T follicular helper cell (primary cell): ENCODE measurements at regions not wholly inside any gene's neighbourhood (a gene's known extent, or its start where the extent isn't known, plus 50 kb on each side); places are given as distances from the start of the nearest gene placed in this dataset.
"Not testable (repeated sequence)": the region's sequence is repeated elsewhere in the genome, so short reads cannot be mapped to it uniquely, and the experiment has no call there.

ENCODE experiments used
- DNase-seq: peaks from one replicate; pipeline ENCODE4 v3.0.0-alpha.2; 2020; ENCODE audit warnings: low read depth

DNA sequence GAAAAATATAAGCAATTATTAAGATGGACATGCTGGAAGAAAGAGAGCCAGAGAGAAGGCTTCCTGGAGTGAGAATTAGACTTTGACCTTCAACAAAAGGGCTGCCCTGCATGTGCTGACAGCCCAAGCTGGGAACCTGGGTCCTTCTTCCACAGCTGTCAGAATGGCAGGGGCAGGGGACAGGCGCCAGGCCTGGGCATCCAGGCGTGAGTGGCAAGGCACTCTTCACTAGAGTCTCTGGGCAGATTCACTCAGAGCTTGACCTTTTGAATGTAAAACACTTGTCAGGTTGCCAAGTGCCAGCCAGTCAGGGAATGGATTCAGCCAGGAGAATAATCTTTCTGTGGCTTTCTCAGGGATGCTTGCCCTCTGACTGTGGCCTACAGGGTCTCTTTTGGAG, 119.1 kb upstream of the CLINT1 start:
- no peak for DNase-seq

DNA sequence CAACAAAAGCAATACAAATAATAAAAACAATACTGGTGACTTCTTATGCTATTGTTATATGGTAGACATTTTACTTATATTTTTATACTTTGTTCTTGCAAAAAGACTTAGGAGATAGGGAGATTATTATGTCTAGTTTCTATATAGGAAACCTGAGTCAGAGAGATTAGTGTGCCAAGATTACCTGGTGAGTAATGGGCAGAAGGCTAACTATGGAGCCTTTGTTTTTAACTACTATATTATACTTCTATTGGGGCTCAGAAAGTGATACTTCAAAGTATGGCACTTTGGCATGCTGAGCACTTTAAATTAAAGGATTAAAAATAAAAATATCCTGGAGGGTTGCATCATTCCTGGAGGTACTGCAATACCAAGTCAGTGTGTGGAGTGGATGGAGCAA, 117.5 kb upstream of the CLINT1 start:
- no peak for DNase-seq

GRCh38 chr5:157972579-157972978, 113.6 kb upstream of the CLINT1 start:
- no peak for DNase-seq

- DNase-seq, result no peak
Observed at GRCh38 chr5:157971571-157972216, 112.7 kb upstream of the CLINT1 start.

DNA sequence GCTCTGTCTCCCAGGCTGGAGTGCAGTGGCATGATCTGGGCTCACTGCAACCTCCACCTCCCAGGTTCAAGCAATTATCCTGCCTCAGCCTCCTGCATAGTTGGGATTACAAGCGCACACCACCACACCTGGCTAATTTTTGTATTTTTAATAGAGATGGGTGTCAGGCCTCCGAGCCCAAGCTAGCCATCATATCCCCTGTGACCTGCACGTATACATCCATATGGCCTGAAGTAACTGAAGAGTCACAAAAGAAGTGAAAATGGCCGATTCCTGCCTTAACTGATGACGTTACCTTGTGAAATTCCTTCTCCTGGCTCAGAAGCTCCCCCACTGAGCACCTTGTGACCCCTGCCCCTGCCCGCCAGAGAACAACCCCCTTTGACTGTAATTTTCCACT, 109.6 kb upstream of the CLINT1 start:
- not testable (repeated sequence) for DNase-seq

DNA sequence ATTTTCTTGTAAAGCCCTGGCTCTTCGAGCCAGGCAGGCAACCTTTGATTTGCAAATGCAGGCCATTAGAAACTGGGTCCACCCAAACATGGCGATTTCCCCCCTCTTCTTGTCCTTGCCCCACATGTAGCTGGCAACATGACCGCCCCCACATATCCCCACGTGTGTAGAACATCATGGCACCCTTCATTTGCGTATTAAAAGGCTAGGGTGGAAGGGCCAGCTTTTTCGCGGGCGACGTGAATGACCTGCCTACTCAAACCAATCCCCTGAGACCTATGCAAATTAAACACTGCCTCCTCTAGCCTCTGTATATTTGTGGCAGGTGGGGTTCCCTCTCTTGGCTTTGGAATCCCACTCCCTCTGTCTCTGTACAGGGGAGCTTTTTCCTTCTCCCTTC, 107.0 kb upstream of the CLINT1 start:
- no peak for DNase-seq

DNA sequence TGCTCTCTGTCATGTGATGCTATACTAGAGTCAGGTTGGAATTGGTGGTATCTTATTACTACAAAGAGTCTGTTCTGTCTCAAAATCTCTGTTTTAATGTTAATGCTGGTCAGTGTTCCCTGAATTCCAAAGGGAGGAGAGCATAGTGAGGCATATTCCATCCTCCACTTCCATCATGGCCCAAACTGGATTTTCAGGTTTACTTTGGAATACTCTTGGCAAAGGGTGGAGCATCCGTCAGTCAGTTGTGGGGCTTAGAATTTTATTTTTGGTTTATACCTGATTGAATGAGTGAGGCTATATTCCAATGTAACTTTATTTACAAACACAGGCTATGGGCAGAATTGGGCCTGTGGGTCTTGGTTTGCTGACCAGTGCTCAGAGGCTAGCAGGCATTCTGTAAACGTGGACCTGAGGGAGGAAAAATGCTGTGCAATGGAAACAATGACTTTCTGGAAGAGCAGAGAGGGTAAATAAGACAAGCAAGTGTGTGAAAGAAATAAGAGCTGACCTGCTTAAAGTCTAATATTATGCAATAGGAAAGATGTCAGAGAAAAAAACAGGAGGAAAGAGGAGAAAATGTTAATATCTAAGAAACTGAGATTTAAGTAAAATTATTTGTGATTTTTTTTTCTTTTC, 106.2 kb upstream of the CLINT1 start:
- no peak for DNase-seq

DNA sequence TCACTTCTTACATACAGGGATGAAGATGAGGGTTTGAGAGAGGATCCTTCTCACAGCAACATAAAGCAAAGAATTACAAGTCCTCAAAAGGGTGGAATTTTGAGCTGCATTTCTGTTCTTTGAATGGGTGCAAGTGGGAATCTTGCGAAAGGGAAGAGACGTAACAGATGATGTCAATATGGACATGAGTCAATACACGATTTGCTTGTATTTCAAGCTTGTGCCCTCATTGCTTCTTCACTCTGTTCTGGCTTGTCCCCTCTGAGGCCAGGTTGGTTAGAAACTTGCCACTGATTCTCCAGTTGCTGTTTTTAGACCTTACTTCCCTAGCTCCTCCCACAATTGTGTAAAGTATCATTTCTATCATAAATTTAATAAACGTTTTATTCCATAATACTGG, 104.8 kb upstream of the CLINT1 start:
- no peak for DNase-seq

GRCh38 chr5:157963244-157963643, 104.3 kb upstream of the CLINT1 start:
- DNase-seq, result no peak

DNA sequence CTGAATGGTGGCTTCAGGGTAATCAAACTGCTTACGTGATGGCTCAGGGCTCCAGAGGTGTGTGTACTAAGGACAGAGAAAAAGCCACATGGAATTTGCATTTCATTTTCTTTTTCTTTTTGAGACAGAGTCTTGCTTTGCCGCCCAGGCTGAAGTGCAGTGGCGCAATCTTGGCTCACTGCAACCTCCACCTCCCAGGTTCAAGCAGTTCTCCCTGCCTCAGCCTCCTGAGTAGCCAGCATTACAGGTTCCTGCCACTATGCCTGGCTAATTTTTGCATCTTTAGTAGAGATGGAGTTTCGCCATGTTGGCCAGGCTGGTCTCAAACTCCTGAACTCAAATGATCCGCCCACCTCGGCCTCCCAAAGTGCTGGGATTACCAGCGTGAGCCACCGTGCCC, 103.7 kb upstream of the CLINT1 start:
- DNase-seq, result not testable (repeated sequence)

GRCh38 chr5:157961896-157962590, 103.1 kb upstream of the CLINT1 start:
- DNase-seq, result no peak

GRCh38 chr5:157961176-157961575, 102.2 kb upstream of the CLINT1 start:
- no peak for DNase-seq

DNA sequence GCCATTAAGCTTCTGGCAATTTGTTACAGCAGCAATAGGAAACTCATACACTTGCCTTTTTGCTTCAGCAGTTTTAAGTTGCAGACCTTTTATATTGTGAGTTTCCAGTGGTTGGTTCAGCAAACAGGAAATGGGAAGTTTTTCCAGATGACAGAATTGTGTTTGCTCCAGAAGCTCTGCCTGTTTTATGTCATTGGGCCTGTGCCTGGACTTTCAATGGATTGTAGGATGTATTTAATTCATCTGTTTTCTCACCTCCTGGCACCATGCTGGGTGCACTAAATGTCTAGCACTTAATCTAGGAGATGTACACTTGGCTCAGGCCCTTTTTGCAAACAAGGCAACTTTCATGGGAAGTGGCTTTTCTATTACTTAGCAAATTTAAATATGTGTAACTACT, 100.4 kb upstream of the CLINT1 start:
- DNase-seq, result no peak

- no peak for DNase-seq
Observed at GRCh38 chr5:157956271-157956885, 97.4 kb upstream of the CLINT1 start.

- no peak for DNase-seq
Observed at GRCh38 chr5:157955541-157956172, 96.7 kb upstream of the CLINT1 start.

- no peak for DNase-seq
Observed at GRCh38 chr5:157952374-157952685, 93.4 kb upstream of the CLINT1 start.

- no peak for DNase-seq
Observed at GRCh38 chr5:157951673-157952373, 92.9 kb upstream of the CLINT1 start.

- DNase-seq, result no peak
Observed at GRCh38 chr5:157949520-157949919, 90.6 kb upstream of the CLINT1 start.

GRCh38 chr5:157948738-157949410, 89.9 kb upstream of the CLINT1 start:
- DNase-seq, result peak; percentile 61

- DNase-seq, result no peak
Observed at GRCh38 chr5:157947156-157947555, 88.2 kb upstream of the CLINT1 start.

- DNase-seq, result not testable (repeated sequence)
Observed at GRCh38 chr5:157945822-157946221, 86.9 kb upstream of the CLINT1 start.
